GM12878 (cell line): ENCODE measurements at regions not wholly inside any gene's neighbourhood (a gene's known extent, or its start where the extent isn't known, plus 50 kb on each side); places are given as distances from the start of the nearest gene placed in this dataset.

Experiments
- ATAC-seq: fragments of 200-7000 bp; cut with Tn5 transposase; 3 replicates; pipeline ENCODE4 v1.9.1; 2020; ENCODE audit warnings: mild to moderate bottlenecking, moderate library complexity
- BruUV-seq: library from RNA; stranded (reverse); fragments of 400-500 nt; replicated peaks from 2 replicates; lab custom pipeline; 2021; lab: Mats Ljungman, UMichigan
- CTCF ChIA-PET: fragments of 300-600 bp; sonication (Branson Sonifier 250); formaldehyde crosslinking; extraction: SDS; loops from one replicate; lab custom pipeline; 2021; ENCODE audit warnings: inconsistent platforms; lab: Yijun Ruan, JAX
- POLR2A ChIA-PET: fragments of 350-600 bp; formaldehyde crosslinking; extraction: SDS; loops from one replicate; lab custom pipeline; 2021; ENCODE audit warnings: inconsistent platforms; lab: Charles Lee
- RAD21 ChIA-PET: fragments of 300-600 bp; sonication (Branson Sonifier 250); formaldehyde crosslinking; loops from one replicate; lab custom pipeline; 2023; ENCODE audit warnings: antibody characterized with exemption; ENCODE audit not compliant: unreplicated experiment; lab: Charles Lee
- SMC1A ChIA-PET: fragments of 300-600 bp; sonication (Branson Sonifier 250); formaldehyde crosslinking; loops from one replicate; lab custom pipeline; 2023; ENCODE audit not compliant: unreplicated experiment, uncharacterized antibody; lab: Charles Lee
- DNase-seq: peaks from one replicate; pipeline ENCODE4 v3.0.0-alpha.2; 2011; ENCODE audit warnings: low read depth, low spot score
- FAIRE-seq: peaks from 3 replicates; lab custom pipeline; 2011; peaks lifted over from hg19 to GRCh38; lab: Jason Lieb, UNC
- H2AFZ ChIP-seq: 2 replicates; pipeline ENCODE4 v1.6.0; 2011; ENCODE audit warnings: low read depth, low read length, control low read depth; ENCODE audit not compliant: control insufficient read depth
- H3K27ac ChIP-seq: 2 replicates; pipeline ENCODE4 v1.5.1; 2011; ENCODE audit warnings: control low read depth; ENCODE audit not compliant: control insufficient read depth, insufficient read depth
- H3K27me3 ChIP-seq, 2 experiments: replicated peaks in 1 of 2; 2 replicates each; pipeline versions ENCODE4 v1.6.0 to v1.6.1; 2011; ENCODE audit warnings: low read length in 1 of 2; ENCODE audit not compliant: control insufficient read depth in 2 of 2, insufficient read depth in 2 of 2
- H3K36me3 ChIP-seq, 2 experiments: 2 replicates each; pipeline ENCODE4 v1.5.1; 2011; ENCODE audit warnings: low read length in 1 of 2; ENCODE audit not compliant: control insufficient read depth in 2 of 2, insufficient read depth in 2 of 2
- H3K4me1 ChIP-seq: 2 replicates; pipeline ENCODE4 v1.6.1; 2011; ENCODE audit warnings: mild to moderate bottlenecking, low read length, moderate library complexity, mixed read lengths; ENCODE audit not compliant: control insufficient read depth, insufficient read depth
- H3K4me2 ChIP-seq: 2 replicates; pipeline ENCODE4 v1.6.0; 2011; ENCODE audit warnings: control low read depth; ENCODE audit not compliant: control insufficient read depth, insufficient read depth
- H3K4me3 ChIP-seq: fragments of 200-600 bp; sonication (generic); 2 replicates; pipeline ENCODE4 v1.5.1; 2016
- H3K79me2 ChIP-seq: 2 replicates; pipeline ENCODE4 v1.6.0; 2011; ENCODE audit warnings: low read length; ENCODE audit not compliant: control insufficient read depth, insufficient read depth
- H3K9ac ChIP-seq: 2 replicates; pipeline ENCODE4 v1.8.0; 2011; ENCODE audit warnings: low read length, control low read depth, mixed read lengths; ENCODE audit not compliant: control insufficient read depth, insufficient read depth
- H3K9me3 ChIP-seq: replicated peaks from 3 replicates; pipeline ENCODE4 v1.5.1; 2011; ENCODE audit warnings: mild to moderate bottlenecking, low read length; ENCODE audit not compliant: control insufficient read depth, insufficient read depth
- H4K20me1 ChIP-seq: 2 replicates; pipeline ENCODE4 v1.6.0; 2011; ENCODE audit not compliant: control insufficient read depth, insufficient read depth
- BCLAF1 ChIP-seq: fragments of 450-650 bp; IDR thresholded peaks from 2 replicates; pipeline ENCODE4 v1.6.1; 2017; ENCODE audit warnings: antibody characterized with exemption, mild to moderate bottlenecking, moderate library complexity
- CEBPZ ChIP-seq: fragments of 150-350 bp; IDR thresholded peaks from 2 replicates; pipeline ENCODE4 v1.6.1; 2016; ENCODE audit warnings: low read depth, low read length
- CREB1 ChIP-seq: IDR thresholded peaks from 2 replicates; pipeline ENCODE4 v1.6.1; 2012; ENCODE audit warnings: low read depth, mild to moderate bottlenecking, inconsistent platforms
- E2F4 ChIP-seq: IDR thresholded peaks from 2 replicates; pipeline ENCODE4 v1.6.1; 2012; ENCODE audit warnings: low read depth, low read length, improper control_type of control experiment
- E4F1 ChIP-seq: fragments of 450-650 bp; IDR thresholded peaks from 2 replicates; pipeline ENCODE4 v1.6.1; 2018; ENCODE audit warnings: borderline replicate concordance, mild to moderate bottlenecking; ENCODE audit not compliant: partially characterized antibody
- HCFC1 ChIP-seq: fragments of 150-350 bp; IDR thresholded peaks from 2 replicates; pipeline ENCODE4 v1.6.1; 2014; ENCODE audit warnings: low read length
- KLF5 ChIP-seq: fragments of 450-650 bp; IDR thresholded peaks from 2 replicates; pipeline ENCODE4 v1.6.1; 2014; ENCODE audit warnings: mild to moderate bottlenecking; ENCODE audit not compliant: partially characterized antibody
- MEF2A ChIP-seq: IDR thresholded peaks from 2 replicates; pipeline ENCODE4 v1.6.1; 2011; ENCODE audit warnings: low read depth, mild to moderate bottlenecking, low read length, moderate library complexity; ENCODE audit not compliant: insufficient read depth
- NR2C2 ChIP-seq: IDR thresholded peaks from 2 replicates; pipeline ENCODE4 v1.6.1; 2011; ENCODE audit warnings: borderline replicate concordance, low read depth; ENCODE audit not compliant: control insufficient read depth, insufficient read length
- PAX5 ChIP-seq: IDR thresholded peaks from 2 replicates; pipeline ENCODE4 v1.6.1; 2011; ENCODE audit warnings: low read depth, low read length, borderline replicate concordance
- RAD21 ChIP-seq: IDR thresholded peaks from 2 replicates; pipeline ENCODE4 v1.6.1; 2011; ENCODE audit warnings: mild to moderate bottlenecking, low read depth, low read length, moderate library complexity; ENCODE audit not compliant: insufficient read depth
- SMAD1 ChIP-seq: fragments of 450-650 bp; IDR thresholded peaks from 2 replicates; pipeline ENCODE4 v1.6.1; 2018; ENCODE audit warnings: mild to moderate bottlenecking, low read depth; ENCODE audit not compliant: partially characterized antibody
- SP1 ChIP-seq: IDR thresholded peaks from one replicate; pipeline ENCODE4 v1.6.1; 2011; ENCODE audit warnings: low read depth, low read length
- SREBF1 ChIP-seq: IDR thresholded peaks from 2 replicates; pipeline ENCODE4 v1.6.1; 2012; ENCODE audit warnings: mild to moderate bottlenecking, low read length
- TCF7 ChIP-seq: IDR thresholded peaks from 2 replicates; pipeline ENCODE4 v1.6.1; 2014; ENCODE audit warnings: antibody characterized with exemption, borderline replicate concordance
- WRNIP1 ChIP-seq: IDR thresholded peaks from 2 replicates; pipeline ENCODE4 v1.6.1; 2011; ENCODE audit warnings: low read depth, low read length, improper control_type of control experiment, borderline replicate concordance
- WGBS: methylation state at CpG from one replicate; pipeline ENCODE4 v1.1.6; 2016; ENCODE audit warnings: low lambda C conversion rate; ENCODE audit not compliant: insufficient replicate concordance, insufficient coverage; ENCODE audit errors: missing lambda C conversion rate; 5-methylcytosine and 5-hydroxymethylcytosine counted together
- in situ Hi-C: fragments of 300-500 bp; cut with MboI; formaldehyde crosslinking; loops from 9 replicates; pipeline ENCODE4 v1.14.3; 2018; ENCODE audit warnings: mixed read lengths
- intact Hi-C: fragments of 100-400 bp; cut with micrococcal nuclease; formaldehyde crosslinking; loops from one replicate; pipeline ENCODE4 v1.14.2; 2022; ENCODE audit not compliant: unreplicated experiment

- TF ChIP-seq E4F1: no peak
- TF ChIP-seq BCLAF1: no peak
- TF ChIP-seq SREBF1: no peak
- no peak for TF ChIP-seq WRNIP1
- no peak for TF ChIP-seq RAD21
- TF ChIP-seq MEF2A: no peak
- no peak for TF ChIP-seq CREB1
- TF ChIP-seq NR2C2: no peak
Measured at GRCh38 chr5:120101771-120102170, 362.3 kb upstream of the PRR16 start (continued).

GRCh38 chr5:120103495-120103894, 360.6 kb upstream of the PRR16 start:
- no peak for ATAC-seq
- TF ChIP-seq SP1: no peak
- no peak for TF ChIP-seq KLF5
- no peak for TF ChIP-seq TCF7
- no peak for TF ChIP-seq CEBPZ
- no peak for TF ChIP-seq SMAD1
- no peak for TF ChIP-seq E2F4
- TF ChIP-seq PAX5: no peak
- no peak for TF ChIP-seq HCFC1

More at GRCh38 chr5:120103495-120103894, 360.6 kb upstream of the PRR16 start:
- CTCF ChIA-PET: no interaction called here
- WGBS: 0% methylated on average over 2 of the region's 2 CpGs
- in situ Hi-C loops: no loop called here
- Histone ChIP-seq H3K27ac (no peak overlapping the region), H3K36me3 (no peaks in the 10 kb centered on the region), H4K20me1 (no peaks in the 10 kb centered on the region), H3K4me3 (no peak overlapping the region), H3K9ac (no peak overlapping the region), H3K4me2 (no peak overlapping the region), H3K79me2 (no peaks in the 10 kb centered on the region), H3K9me3 (no peaks in the 10 kb centered on the region), H3K4me1 (no peaks in the 10 kb centered on the region), H2AFZ (no peak overlapping the region), H3K27me3 (no peaks in the 10 kb centered on the region)
- RAD21 ChIA-PET: no interaction called here
- intact Hi-C loops: no loop called here
- FAIRE-seq (no peak), DNase-seq (no peak)
- SMC1A ChIA-PET: no interaction called here
- POLR2A ChIA-PET: no interaction called here
- BruUV-seq: no TSS peak
